ENCODE measurements at regions not wholly inside any gene's neighbourhood (a gene's known extent, or its start where the extent isn't known, plus 50 kb on each side); places are given as distances from the start of the nearest gene placed in this dataset.
"Not testable (repeated sequence)": the region's sequence is repeated elsewhere in the genome, so short reads cannot be mapped to it uniquely, and the experiment has no call there.

GRCh38 chr3:188002626-188003138 is 151.3 kb upstream of the LPP start:
- no peak for DNase-seq

GRCh38 chr3:188003188-188004171 is 150.5 kb upstream of the LPP start:
- peak in 1 of 2 experiments; percentile 36 for DNase-seq

GRCh38 chr3:188006726-188007393 is 147.1 kb upstream of the LPP start:
- peak in 1 of 2 experiments; percentile 49 for DNase-seq

GRCh38 chr3:188007897-188008296 is 146.1 kb upstream of the LPP start:
- DNase-seq = no peak

- DNase-seq = no peak
These were observed 145.3 kb upstream of the LPP start for GRCh38 chr3:188008582-188009213.

- DNase-seq = no peak
These were observed 143.5 kb upstream of the LPP start for GRCh38 chr3:188010478-188010877.

- no peak for DNase-seq
These were observed 134.2 kb upstream of the LPP start for GRCh38 chr3:188019727-188020126.

- no peak for DNase-seq
These were observed 132.9 kb upstream of the LPP start for GRCh38 chr3:188021041-188021440.

- DNase-seq = no peak
These were observed 132.4 kb upstream of the LPP start for GRCh38 chr3:188021502-188022040.

GRCh38 chr3:188022902-188023301 is 131.1 kb upstream of the LPP start:
- not testable (repeated sequence) for DNase-seq

- DNase-seq = no peak
These were observed 128.4 kb upstream of the LPP start for GRCh38 chr3:188025555-188025954.

- no peak for DNase-seq
These were observed 127.6 kb upstream of the LPP start for GRCh38 chr3:188026191-188026968.

- no peak for DNase-seq
These were observed 122.8 kb upstream of the LPP start for GRCh38 chr3:188031121-188031520.

GRCh38 chr3:188034989-188035388 is 119.0 kb upstream of the LPP start:
- DNase-seq = peak in 1 of 2 experiments; percentile 49

- no peak for DNase-seq
These were observed 117.4 kb upstream of the LPP start for GRCh38 chr3:188036375-188037194.

- DNase-seq = peak in 1 of 2 experiments; percentile 36
These were observed 116.7 kb upstream of the LPP start for GRCh38 chr3:188037195-188037718.

GRCh38 chr3:188037965-188038581 is 115.9 kb upstream of the LPP start:
- DNase-seq = no peak

- DNase-seq = peak in 1 of 2 experiments; percentile 37
These were observed 112.8 kb upstream of the LPP start for GRCh38 chr3:188041193-188041592.

GRCh38 chr3:188041895-188042294 is 112.1 kb upstream of the LPP start:
- DNase-seq = no peak

GRCh38 chr3:188042466-188042865 is 111.5 kb upstream of the LPP start:
- DNase-seq = no peak
